ENCODE measurements at regions not wholly inside any gene's neighbourhood (a gene's known extent, or its start where the extent isn't known, plus 50 kb on each side); places are given as distances from the start of the nearest gene placed in this dataset.
"Not testable (repeated sequence)": the region's sequence is repeated elsewhere in the genome, so short reads cannot be mapped to it uniquely, and the experiment has no call there.

GRCh38 chr2:51265539-51265938, 233.6 kb upstream of the NRXN1 start:
- H3K4me3 ChIP-seq (ENCODE audit: low read depth, low read length) = no peak overlapping the region
- TF ChIP-seq CTCF (IDR thresholded peaks at IDR 0.05; ENCODE audit: low read depth, low read length) = no peak

- TF ChIP-seq CTCF (IDR thresholded peaks at IDR 0.05; ENCODE audit: low read depth, low read length) = no peak
- H3K4me3 ChIP-seq (ENCODE audit: low read depth, low read length) = no peak overlapping the region
Measured at GRCh38 chr2:51263951-51264350, 232.0 kb upstream of the NRXN1 start.

GRCh38 chr2:51263101-51263500, 231.2 kb upstream of the NRXN1 start:
- not testable (repeated sequence) for H3K4me3 ChIP-seq (ENCODE audit: low read depth, low read length)

GRCh38 chr2:51258301-51258700, 226.4 kb upstream of the NRXN1 start:
- no peak overlapping the region for H3K4me3 ChIP-seq (ENCODE audit: low read depth, low read length)
- TF ChIP-seq CTCF (IDR thresholded peaks at IDR 0.05; ENCODE audit: low read depth, low read length) = no peak

- no peak overlapping the region for H3K4me3 ChIP-seq (ENCODE audit: low read depth, low read length)
- no peak for TF ChIP-seq CTCF (IDR thresholded peaks at IDR 0.05; ENCODE audit: low read depth, low read length)
Measured at GRCh38 chr2:51256736-51257135, 224.8 kb upstream of the NRXN1 start.

- no peak for TF ChIP-seq CTCF (IDR thresholded peaks at IDR 0.05; ENCODE audit: low read depth, low read length)
- no peak overlapping the region for H3K4me3 ChIP-seq (ENCODE audit: low read depth, low read length)
Measured at GRCh38 chr2:51251356-51251755, 219.4 kb upstream of the NRXN1 start.

- no peak for TF ChIP-seq CTCF (IDR thresholded peaks at IDR 0.05; ENCODE audit: low read depth, low read length)
- no peak overlapping the region for H3K4me3 ChIP-seq (ENCODE audit: low read depth, low read length)
Measured at GRCh38 chr2:51247252-51247805, 215.4 kb upstream of the NRXN1 start.

- no peak overlapping the region for H3K4me3 ChIP-seq (ENCODE audit: low read depth, low read length)
- no peak for TF ChIP-seq CTCF (IDR thresholded peaks at IDR 0.05; ENCODE audit: low read depth, low read length)
Measured at GRCh38 chr2:51243892-51244535, 212.1 kb upstream of the NRXN1 start.
